KMS-11 (cell line): ENCODE measurements at regions not wholly inside any gene's neighbourhood (a gene's known extent, or its start where the extent isn't known, plus 50 kb on each side); places are given as distances from the start of the nearest gene placed in this dataset.

Source experiments
- H2AFZ ChIP-seq: fragments of 200-600 bp; sonication (generic); 2 replicates; pipeline ENCODE4 v1.6.1; 2016; ENCODE audit warnings: antibody characterized with exemption, mixed run types, low read depth
- H3K27ac ChIP-seq: fragments of 200-600 bp; sonication (generic); 2 replicates; pipeline ENCODE4 v1.6.1; 2016; ENCODE audit warnings: mild to moderate bottlenecking, mixed run types
- H3K27me3 ChIP-seq: fragments of 200-600 bp; sonication (generic); 2 replicates; pipeline ENCODE4 v1.6.1; 2017; ENCODE audit warnings: mild to moderate bottlenecking, low read depth, mixed run types, moderate library complexity; ENCODE audit not compliant: insufficient read depth
- H3K36me3 ChIP-seq: fragments of 200-600 bp; sonication (generic); 2 replicates; pipeline ENCODE4 v1.6.1; 2017; ENCODE audit warnings: mild to moderate bottlenecking, mixed run types; ENCODE audit not compliant: insufficient read depth
- H3K4me1 ChIP-seq: fragments of 200-600 bp; sonication (generic); 2 replicates; pipeline ENCODE4 v1.6.1; 2016; ENCODE audit warnings: mild to moderate bottlenecking, low read depth, mixed run types; ENCODE audit not compliant: poor library complexity, severe bottlenecking
- H3K4me2 ChIP-seq: fragments of 200-600 bp; sonication (generic); 2 replicates; pipeline ENCODE4 v1.7.0; 2016; ENCODE audit warnings: mild to moderate bottlenecking, mixed run types
- H3K4me3 ChIP-seq: fragments of 200-600 bp; sonication (generic); IDR thresholded peaks from 2 replicates; pipeline ENCODE4 v1.6.1; 2017; ENCODE audit warnings: low read depth, low read length, mixed read lengths; ENCODE audit not compliant: insufficient read depth
- H3K79me2 ChIP-seq: fragments of 200-600 bp; sonication (generic); 2 replicates; pipeline ENCODE4 v1.6.1; 2016; ENCODE audit warnings: low read depth, mixed run types; ENCODE audit not compliant: insufficient read depth
- H3K9ac ChIP-seq: fragments of 200-600 bp; sonication (generic); 2 replicates; pipeline ENCODE4 v1.6.1; 2016; ENCODE audit warnings: mild to moderate bottlenecking, mixed run types
- H4K20me1 ChIP-seq: fragments of 200-600 bp; sonication (generic); 2 replicates; pipeline ENCODE4 v1.6.1; 2016; ENCODE audit warnings: mild to moderate bottlenecking, mixed run types; ENCODE audit not compliant: insufficient read depth
- TF ChIP-seq, protein P1 (sequence below): fragments of 200-600 bp; sonication (generic); conservative IDR thresholded peaks from 2 replicates; pipeline ENCODE4 v1.6.1; 2017; ENCODE audit warnings: low read depth, mild to moderate bottlenecking, antibody characterized with exemption, low read length, moderate library complexity, mixed read lengths

DNA sequence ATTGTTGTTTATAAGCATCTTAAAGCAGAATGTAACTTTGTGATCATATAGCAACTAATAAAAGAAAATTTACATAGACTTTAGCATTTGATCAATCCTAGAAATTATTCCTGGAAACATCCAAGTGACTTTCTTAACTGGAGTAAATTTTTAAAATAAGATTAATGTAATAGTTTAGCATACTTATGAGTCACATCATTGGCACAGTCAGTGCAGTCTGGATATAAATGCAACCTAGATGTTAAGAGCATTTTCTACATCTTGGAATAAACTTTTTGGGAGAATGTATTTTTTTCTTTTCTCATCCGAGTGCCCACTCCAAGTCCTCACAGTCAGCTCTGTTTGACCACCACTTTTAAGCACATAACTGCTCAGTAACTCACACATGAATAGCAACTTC is 324.6 kb upstream of the PLSCR5 start:
- Histone ChIP-seq H4K20me1 (no peaks in the 10 kb centered on the region), H3K4me2 (no peak overlapping the region), H3K4me1 (peaks cover 2% of the 10 kb centered on the region), H3K36me3 (no peaks in the 10 kb centered on the region), H3K9ac (no peak overlapping the region), H3K4me3 (no peak overlapping the region), H3K27me3 (no peaks in the 10 kb centered on the region), H3K27ac (no peak overlapping the region), H3K79me2 (no peaks in the 10 kb centered on the region), H2AFZ (no peak overlapping the region)
- TF ChIP-seq, protein P1, sequence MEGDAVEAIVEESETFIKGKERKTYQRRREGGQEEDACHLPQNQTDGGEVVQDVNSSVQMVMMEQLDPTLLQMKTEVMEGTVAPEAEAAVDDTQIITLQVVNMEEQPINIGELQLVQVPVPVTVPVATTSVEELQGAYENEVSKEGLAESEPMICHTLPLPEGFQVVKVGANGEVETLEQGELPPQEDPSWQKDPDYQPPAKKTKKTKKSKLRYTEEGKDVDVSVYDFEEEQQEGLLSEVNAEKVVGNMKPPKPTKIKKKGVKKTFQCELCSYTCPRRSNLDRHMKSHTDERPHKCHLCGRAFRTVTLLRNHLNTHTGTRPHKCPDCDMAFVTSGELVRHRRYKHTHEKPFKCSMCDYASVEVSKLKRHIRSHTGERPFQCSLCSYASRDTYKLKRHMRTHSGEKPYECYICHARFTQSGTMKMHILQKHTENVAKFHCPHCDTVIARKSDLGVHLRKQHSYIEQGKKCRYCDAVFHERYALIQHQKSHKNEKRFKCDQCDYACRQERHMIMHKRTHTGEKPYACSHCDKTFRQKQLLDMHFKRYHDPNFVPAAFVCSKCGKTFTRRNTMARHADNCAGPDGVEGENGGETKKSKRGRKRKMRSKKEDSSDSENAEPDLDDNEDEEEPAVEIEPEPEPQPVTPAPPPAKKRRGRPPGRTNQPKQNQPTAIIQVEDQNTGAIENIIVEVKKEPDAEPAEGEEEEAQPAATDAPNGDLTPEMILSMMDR: no peak

DNA sequence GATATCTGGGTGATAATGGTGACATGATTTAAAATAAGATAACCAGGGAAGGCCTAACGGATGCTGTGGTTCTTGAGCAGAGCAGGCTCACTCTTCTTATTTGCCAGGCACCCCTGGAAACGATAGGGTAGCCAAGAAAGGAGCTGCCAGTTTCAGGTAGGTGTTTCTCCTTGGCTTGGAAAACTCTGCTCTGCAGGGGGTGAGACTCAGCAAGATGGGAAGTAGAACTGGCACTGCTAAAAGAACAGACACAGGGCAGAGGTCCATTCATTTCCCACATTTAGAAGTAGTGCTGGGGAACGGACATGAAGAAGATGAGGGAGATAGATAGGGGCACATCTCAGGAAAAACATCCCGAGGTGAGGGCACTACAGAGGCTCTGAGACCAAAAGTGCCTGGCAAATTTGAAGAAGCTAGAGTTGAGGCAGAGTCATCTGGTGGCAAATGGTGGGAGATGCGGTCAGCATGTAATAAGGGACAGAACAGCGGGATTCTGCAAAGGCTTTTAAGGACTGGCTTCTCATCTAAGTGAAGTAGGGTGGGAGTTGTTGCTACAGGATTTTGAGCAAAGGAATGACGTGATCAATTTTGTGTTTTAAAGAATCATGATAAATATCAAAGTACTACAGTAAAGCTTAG is 323.4 kb upstream of the PLSCR5 start:
- Histone ChIP-seq H4K20me1 (no peaks in the 10 kb centered on the region), H3K4me2 (no peak overlapping the region), H3K27ac (no peak overlapping the region), H2AFZ (no peak overlapping the region), H3K9ac (no peak overlapping the region), H3K79me2 (no peaks in the 10 kb centered on the region), H3K36me3 (no peaks in the 10 kb centered on the region), H3K27me3 (no peaks in the 10 kb centered on the region), H3K4me1 (peaks cover 14% of the 10 kb centered on the region), H3K4me3 (no peak overlapping the region)
- TF ChIP-seq, protein P1: no peak

DNA sequence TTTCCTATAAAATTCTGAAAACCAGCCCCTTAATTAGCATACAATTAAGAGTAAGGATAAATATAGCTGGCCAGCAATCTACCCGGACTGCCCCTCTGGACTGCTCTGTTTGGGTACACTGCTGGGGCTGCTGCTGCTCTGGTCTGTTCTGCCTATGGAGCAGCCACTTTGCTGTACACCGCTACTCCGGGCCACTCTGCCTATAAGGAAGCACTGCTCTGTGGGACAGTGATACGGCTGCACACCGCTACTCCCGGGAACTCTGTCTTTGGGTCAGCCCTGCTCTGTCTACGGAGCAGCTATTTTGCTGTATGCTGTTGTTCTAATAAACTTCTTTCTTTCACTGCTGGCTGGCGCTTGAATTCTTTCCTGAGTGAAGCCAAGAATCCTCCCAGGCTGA is 316.5 kb upstream of the PLSCR5 start:
- H3K36me3 ChIP-seq: no peaks in the 10 kb centered on the region
- no peak overlapping the region for H2AFZ ChIP-seq
- TF ChIP-seq, protein P1: no peak
- no peak overlapping the region for H3K4me2 ChIP-seq
- no peak overlapping the region for H3K9ac ChIP-seq
- H4K20me1 ChIP-seq: no peaks in the 10 kb centered on the region
- peaks cover 22% of the 10 kb centered on the region for H3K4me1 ChIP-seq
- H3K79me2 ChIP-seq: no peaks in the 10 kb centered on the region
- no peak overlapping the region for H3K4me3 ChIP-seq
- no peaks in the 10 kb centered on the region for H3K27me3 ChIP-seq
- no peak overlapping the region for H3K27ac ChIP-seq

DNA sequence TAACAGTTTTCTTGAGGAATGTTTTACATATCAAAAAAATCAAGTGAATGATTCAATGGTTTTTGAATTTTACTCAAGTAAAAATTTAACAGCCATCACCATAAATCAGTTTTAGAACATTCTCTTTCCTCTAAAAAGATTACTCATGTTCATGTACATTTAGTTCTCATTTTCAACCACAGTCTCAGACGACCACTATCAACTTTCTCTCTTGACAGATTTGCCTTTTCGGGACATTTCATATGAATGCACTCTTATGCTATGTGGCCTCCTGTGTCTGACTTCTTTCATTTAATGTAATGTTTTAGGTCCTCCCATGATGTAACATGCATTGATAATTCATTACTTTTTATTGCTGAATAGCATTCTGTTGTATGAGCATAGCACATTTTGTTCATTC is 309.3 kb upstream of the PLSCR5 start:
- H3K27ac ChIP-seq: no peak overlapping the region
- H2AFZ ChIP-seq: no peak overlapping the region
- H3K4me2 ChIP-seq: no peak overlapping the region
- no peaks in the 10 kb centered on the region for H3K36me3 ChIP-seq
- H4K20me1 ChIP-seq: no peaks in the 10 kb centered on the region
- H3K4me1 ChIP-seq: no peaks in the 10 kb centered on the region
- no peak overlapping the region for H3K4me3 ChIP-seq
- TF ChIP-seq, protein P1: no peak
- no peaks in the 10 kb centered on the region for H3K27me3 ChIP-seq
- H3K79me2 ChIP-seq: no peaks in the 10 kb centered on the region
- no peak overlapping the region for H3K9ac ChIP-seq
